ENCODE measurements at regions not wholly inside any gene's neighbourhood (a gene's known extent, or its start where the extent isn't known, plus 50 kb on each side); places are given as distances from the start of the nearest gene placed in this dataset.
"Not testable (repeated sequence)": the region's sequence is repeated elsewhere in the genome, so short reads cannot be mapped to it uniquely, and the experiment has no call there.

DNA sequence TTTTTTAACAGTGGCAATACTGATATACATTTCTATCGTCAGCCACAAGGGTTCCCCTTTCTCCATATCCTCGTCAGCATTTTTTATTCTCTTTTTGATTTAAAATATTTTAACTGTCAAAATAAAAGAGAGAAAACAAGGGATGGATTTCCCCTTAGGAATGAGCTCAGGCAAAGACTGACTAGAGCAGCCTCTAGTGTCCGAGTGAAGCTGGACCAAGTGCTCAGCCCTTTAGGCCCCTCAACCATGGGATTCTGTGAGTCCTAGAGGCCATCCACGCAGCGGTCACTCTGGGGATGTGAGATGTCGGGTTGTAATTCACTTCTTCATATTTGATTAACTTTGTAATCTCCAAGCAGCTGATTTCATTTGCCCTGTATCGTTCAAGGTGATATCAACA is 137.4 kb upstream of the RNF32 start:
- in situ Hi-C loops (cut with HindIII; ENCODE audit: low sequenced_read_pairs) = no loop called here
- TF ChIP-seq CTCF (IDR thresholded peaks at IDR 0.05; ENCODE audit: low read depth, low read length, missing control alignments) = no peak
- DNase-seq (ENCODE audit: low read depth) = no peak

GRCh38 chr7:156501815-156502214 is 138.8 kb upstream of the RNF32 start:
- H3K4me3 ChIP-seq (ENCODE audit: low read depth, low read length); DNase-seq (ENCODE audit: low read depth); in situ Hi-C loops (cut with HindIII; ENCODE audit: low sequenced_read_pairs): not testable (repeated sequence)

More for the DNA sequence above, 137.4 kb upstream of the RNF32 start:
- no peak overlapping the region for H3K4me3 ChIP-seq (ENCODE audit: low read depth, low read length)

DNA sequence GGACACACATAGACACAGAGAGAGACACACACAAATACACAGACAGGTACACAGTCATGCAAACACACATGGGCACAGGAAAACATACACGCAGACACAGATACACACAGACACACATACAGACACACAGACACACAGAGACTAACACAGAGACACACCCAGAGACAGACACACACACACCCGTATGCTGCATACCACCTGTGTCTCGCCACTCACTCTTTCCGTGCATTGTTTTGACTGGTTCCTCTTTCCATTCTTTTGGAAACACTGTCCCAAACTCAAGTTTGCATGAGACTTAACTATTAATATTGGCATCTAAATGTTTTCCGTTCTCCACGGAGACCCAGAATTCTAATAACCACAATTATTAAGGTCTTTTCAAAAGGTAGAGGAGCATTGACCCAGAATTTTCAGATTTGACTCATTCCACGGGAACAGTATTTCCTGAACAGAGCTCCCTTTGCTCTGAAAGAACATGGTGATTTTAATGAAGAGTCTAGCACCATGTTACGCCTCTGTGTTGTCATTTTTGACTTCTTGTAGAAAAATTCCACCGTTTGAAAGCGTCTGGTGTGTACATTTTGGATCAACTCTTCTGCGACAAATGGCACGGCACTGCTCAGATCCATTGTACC is 141.2 kb upstream of the RNF32 start:
- in situ Hi-C loops (cut with HindIII; ENCODE audit: low sequenced_read_pairs) = no loop called here
- TF ChIP-seq CTCF (IDR thresholded peaks at IDR 0.05; ENCODE audit: low read depth, low read length, missing control alignments) = no peak

GRCh38 chr7:156497776-156498509 is 142.6 kb upstream of the RNF32 start:
- H3K4me3 ChIP-seq (ENCODE audit: low read depth, low read length) = no peak overlapping the region
- in situ Hi-C loops (cut with HindIII; ENCODE audit: low sequenced_read_pairs) = no loop called here
- no peak for DNase-seq (ENCODE audit: low read depth)
- no peak for TF ChIP-seq CTCF (IDR thresholded peaks at IDR 0.05; ENCODE audit: low read depth, low read length, missing control alignments)

More for the DNA sequence above, 141.2 kb upstream of the RNF32 start:
- no peak for DNase-seq (ENCODE audit: low read depth)
- H3K4me3 ChIP-seq (ENCODE audit: low read depth, low read length) = no peak overlapping the region

- no peak overlapping the region for H3K4me3 ChIP-seq (ENCODE audit: low read depth, low read length)
- no peak for TF ChIP-seq CTCF (IDR thresholded peaks at IDR 0.05; ENCODE audit: low read depth, low read length, missing control alignments)
- in situ Hi-C loops (cut with HindIII; ENCODE audit: low sequenced_read_pairs) = no loop called here
- DNase-seq (ENCODE audit: low read depth) = no peak
Observed at GRCh38 chr7:156496865-156497264, 143.7 kb upstream of the RNF32 start.

DNA sequence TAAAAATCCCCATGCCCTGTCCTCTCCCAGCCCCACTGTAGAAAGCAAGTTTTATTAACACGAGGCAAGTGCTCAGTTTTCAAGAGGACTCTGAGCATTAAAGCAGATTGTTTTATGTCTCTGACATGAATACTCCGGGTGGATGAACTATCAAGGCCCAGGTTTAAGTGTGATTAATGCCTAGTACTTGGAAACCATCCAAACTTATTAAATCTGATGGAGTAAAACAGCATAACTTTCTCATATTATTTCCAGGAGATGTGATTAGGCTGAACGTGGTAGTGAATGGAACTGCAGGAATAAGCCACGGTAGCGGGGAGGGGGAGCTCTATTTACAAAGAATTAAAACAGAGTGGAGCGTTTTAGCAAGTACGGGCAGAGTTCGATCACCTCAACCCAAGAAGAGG is 144.2 kb upstream of the RNF32 start:
- DNase-seq (ENCODE audit: low read depth) = no peak
- in situ Hi-C loops (cut with HindIII; ENCODE audit: low sequenced_read_pairs) = no loop called here
- no peak overlapping the region for H3K4me3 ChIP-seq (ENCODE audit: low read depth, low read length)
- no peak for TF ChIP-seq CTCF (IDR thresholded peaks at IDR 0.05; ENCODE audit: low read depth, low read length, missing control alignments)

DNA sequence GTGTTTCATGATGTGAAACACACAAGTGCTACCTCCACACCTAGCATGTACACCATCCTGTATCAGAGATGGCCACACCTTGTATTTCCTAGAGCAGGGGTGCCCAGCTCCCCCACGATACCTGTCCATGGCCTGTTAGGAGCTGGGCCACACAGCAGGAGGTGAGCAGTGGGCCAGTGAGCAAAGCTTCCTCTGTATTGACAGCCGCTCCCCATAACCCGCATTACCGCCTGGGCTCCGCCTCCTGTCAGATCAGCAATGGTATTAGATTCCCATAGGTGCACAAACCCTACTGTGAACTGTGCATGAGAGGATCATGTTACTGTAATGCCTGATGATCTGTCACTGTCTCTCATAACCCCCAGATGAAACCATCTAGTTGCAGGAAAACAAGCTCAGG is 145.6 kb upstream of the RNF32 start:
- no peak overlapping the region for H3K4me3 ChIP-seq (ENCODE audit: low read depth, low read length)
- DNase-seq (ENCODE audit: low read depth) = no peak
- in situ Hi-C loops (cut with HindIII; ENCODE audit: low sequenced_read_pairs) = loop anchor here (5.0 kb wide), 1 partner anchor 42 kb away; no protein-coding TSS in a partner anchor
- no peak for TF ChIP-seq CTCF (IDR thresholded peaks at IDR 0.05; ENCODE audit: low read depth, low read length, missing control alignments)

Data from astrocyte of the cerebellum (primary cell).